Fibroblast of the conjunctiva (primary cell): ENCODE measurements at regions not wholly inside any gene's neighbourhood (a gene's known extent, or its start where the extent isn't known, plus 50 kb on each side); places are given as distances from the start of the nearest gene placed in this dataset.

Experiments
- DNase-seq: peaks from one replicate; pipeline ENCODE4 v3.0.0-alpha.2; 2010; ENCODE audit warnings: low read depth

GRCh38 chr11:115721296-115721995 is 217.2 kb upstream of the CADM1 start:
- DNase-seq, result no peak

GRCh38 chr11:115720602-115721245 is 216.5 kb upstream of the CADM1 start:
- no peak for DNase-seq

- no peak for DNase-seq
Measured at GRCh38 chr11:115718945-115719344, 214.7 kb upstream of the CADM1 start.

GRCh38 chr11:115718106-115718505 is 213.9 kb upstream of the CADM1 start:
- no peak for DNase-seq

DNA sequence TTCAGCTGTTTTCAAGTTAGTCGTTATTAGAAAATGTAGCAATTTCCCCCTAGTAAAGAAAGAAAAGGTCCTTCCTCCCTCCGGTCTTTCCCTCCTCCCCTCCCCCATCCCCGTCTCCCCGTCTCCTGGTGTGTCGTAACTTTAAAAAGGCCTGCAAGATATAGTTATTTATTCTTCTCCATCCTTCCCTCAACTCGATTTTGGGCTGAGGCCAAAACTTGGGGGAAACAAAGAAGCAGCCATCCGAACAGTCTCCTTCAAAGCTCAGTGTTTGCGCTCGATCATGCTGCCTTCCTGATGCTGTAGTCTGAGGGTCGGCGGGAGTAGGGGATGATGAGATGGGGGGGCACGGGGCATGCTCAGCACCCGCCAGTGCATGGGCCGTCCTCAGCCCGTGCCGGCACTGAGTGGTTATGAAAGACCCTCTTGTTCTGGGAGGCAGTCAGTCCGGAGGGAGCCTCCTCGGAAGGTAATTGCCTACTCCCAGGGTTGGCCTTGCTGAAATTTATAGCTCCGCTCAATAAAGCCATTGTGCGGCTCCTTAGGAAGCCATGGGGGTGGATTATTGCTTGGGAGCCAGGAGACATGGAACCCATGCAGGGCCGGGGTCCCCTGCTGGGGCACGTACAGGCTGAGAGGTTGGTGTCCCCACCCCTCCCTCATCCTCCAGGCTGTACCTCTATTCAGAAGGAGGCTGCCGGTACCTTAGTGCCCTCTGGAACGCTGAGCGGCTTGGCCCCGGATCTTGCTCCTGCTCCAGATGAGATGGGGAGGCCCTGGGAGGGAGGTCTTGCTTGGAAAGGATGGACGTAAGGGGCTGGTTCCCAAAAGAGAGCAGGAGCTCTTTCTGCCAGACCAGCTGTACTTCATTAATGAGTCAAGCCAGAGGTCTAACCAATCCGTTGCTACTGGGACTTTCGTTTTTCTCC is 212.7 kb upstream of the CADM1 start:
- no peak for DNase-seq

DNA sequence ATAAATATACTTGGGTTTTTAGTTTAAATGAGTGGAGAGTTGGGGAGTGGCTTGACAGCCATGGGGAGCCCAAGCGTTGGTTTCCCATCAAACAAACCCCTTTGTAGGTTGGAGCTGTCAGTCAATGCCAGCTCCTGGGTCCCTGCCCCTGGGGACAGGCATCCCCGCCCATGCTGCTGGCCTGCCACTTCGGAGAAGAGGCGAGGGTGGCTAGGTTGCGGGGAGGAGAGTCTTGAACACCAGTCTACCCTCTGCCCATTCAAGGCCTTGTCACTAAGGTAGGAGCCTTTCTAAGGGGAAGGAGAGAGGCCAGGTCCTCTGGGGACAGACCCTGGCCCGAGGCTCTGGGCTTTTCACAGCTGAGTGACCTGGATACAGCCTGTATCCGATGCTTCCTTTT is 211.9 kb upstream of the CADM1 start:
- DNase-seq, result no peak

GRCh38 chr11:115715251-115715770 is 211.1 kb upstream of the CADM1 start:
- DNase-seq, result no peak

DNA sequence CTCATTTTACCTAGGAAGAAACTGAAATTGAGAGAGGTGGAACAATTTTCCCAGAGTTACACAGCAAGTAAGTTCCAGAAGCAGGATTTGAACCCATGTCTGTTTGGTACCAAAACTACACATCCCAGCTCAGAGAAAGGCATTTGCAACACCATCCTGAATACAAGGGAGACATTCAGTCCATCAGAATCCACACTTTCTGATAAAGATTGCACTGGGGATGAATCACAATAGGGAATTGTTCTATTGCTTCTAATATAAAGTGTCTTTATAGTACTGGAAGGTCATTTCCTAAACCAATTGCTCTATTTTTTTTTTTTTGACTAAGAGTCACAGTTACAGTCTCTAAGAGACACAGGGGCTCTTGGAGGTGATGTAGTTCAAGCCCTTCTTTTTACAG is 208.1 kb upstream of the CADM1 start:
- no peak for DNase-seq

- no peak for DNase-seq
Measured at GRCh38 chr11:115710980-115711379, 206.8 kb upstream of the CADM1 start.

DNA sequence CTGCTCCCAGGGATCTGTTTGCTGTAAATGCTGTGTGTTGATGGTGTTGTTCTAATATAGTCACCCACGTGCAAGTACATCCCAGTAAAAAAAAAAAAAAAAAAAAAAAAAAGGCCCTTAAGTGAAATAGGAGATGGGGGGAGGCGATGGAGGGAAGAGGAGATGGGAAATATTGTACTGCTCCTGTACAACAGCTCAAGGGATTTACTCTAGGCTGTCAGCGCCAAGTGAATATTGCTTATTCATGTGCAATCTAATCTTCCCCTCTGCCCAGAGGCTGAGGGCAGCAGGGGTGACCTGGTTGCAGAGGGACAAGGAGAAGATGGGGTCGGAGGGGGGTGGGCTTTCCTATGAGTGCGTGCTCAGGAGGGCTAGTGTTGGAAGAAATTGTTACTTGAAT is 206.2 kb upstream of the CADM1 start:
- no peak for DNase-seq

DNA sequence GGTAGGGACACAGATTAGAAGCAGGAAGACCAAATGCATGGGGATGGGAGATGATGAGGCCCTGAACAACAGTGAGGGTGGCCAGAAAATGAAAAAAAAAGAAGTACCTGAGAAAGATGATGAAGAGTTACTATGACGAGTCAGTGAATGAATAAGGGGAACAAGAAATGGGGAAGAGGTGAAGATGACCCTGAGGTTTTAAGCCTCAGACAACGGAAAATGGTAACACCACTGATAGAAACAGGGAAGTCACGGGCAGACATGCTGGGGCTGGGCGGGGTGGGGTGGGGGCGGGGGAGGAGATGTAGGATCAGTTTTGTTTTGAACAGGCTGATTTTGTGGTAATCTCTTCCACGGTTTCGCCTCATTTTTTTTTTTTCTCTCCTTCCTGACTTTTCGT is 205.1 kb upstream of the CADM1 start:
- no peak for DNase-seq

GRCh38 chr11:115707180-115707905 is 203.1 kb upstream of the CADM1 start:
- no peak for DNase-seq

DNA sequence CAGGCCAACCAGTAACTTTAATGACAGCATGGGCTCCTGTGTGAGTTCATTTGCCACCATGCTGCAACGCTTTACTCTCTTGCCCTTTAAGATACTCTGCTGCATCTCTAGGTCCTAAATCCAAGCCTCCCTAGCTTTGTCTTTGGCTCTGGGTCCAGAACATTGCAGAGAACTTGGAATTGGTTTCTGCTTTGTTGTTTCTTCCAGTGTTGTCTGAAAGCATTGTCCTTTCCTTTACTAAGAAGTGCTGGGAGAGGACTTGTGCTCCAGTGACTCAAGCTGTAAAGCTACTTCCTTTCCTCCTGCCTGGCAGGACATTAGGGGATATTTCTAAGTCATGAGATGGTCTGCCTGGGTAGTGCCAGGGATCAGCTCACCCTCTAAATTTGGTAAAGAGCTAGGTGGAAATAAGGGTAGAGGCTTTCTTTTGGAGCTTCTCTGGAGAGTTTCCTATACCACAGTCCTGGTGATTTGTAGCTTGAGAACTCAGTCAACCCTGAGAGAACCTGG is 202.5 kb upstream of the CADM1 start:
- DNase-seq, result no peak

GRCh38 chr11:115705200-115705599 is 201.0 kb upstream of the CADM1 start:
- no peak for DNase-seq

DNA sequence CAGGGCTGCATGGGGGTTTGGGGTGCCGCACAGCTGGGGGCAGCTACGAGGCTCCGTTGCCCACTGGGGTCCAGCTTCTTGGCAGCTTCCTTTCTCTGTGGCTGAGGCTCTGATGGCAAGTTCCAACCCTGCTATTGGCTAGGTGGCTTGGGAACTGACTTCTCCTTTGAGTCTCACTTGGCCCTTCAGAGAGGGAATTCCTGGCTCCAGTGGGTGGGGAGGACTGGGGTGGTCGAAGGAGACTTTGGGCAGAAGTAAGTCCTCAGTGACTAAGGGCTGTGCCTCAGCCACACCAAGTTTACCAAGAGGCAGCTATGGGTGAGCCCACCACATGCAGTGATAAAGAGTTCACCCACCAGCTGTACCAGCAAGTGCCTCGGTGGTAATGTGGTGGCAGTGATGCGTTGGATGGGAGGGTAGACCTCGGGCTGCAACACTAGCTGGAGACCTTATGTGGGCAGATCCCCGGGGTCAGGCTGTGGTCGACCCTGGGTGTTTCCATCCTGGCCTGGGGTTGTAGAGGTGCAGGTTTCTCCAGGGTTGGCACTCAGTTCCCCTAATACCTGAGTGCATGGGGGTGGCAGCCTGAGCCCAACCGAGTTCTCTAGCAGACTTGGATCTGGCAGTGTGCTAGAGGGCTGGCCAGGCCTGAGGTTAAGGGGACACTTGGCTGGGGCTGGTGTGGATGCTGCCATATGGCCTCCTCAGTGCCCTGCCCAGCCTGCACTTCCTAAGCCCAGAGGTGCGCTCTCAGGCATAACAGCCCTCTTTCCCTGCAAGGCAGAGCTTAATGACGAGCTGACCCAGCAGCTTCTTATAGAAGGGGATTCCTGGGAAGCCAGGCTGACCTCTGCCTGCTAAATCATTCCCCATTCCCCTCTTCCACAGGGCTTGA is 197.0 kb upstream of the CADM1 start:
- no peak for DNase-seq

DNA sequence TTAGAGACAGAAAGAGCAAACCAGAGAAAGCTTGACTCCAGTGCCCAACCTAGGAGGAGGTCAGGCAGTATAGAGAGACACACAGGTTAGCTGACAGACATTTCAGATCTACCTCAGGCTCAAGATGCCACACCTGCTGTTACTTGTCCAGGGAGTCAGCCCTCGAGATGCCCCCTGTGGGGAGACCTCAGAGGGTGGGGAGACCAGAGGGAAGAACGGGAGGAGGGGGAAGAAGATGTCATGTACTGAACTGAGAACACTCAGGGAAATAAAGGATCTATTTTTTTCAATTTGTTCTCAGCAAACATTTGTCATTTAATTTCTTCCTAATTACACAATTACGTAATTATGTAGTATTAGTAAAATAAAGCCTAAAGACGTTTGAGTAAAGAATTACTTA is 196.3 kb upstream of the CADM1 start:
- no peak for DNase-seq

- no peak for DNase-seq
Measured at GRCh38 chr11:115699733-115700132, 195.5 kb upstream of the CADM1 start.

- DNase-seq, result no peak
Measured at GRCh38 chr11:115699326-115699725, 195.1 kb upstream of the CADM1 start.

- no peak for DNase-seq
Measured at GRCh38 chr11:115698243-115698642, 194.0 kb upstream of the CADM1 start.

- no peak for DNase-seq
Measured at GRCh38 chr11:115696563-115696962, 192.3 kb upstream of the CADM1 start.
